ENCODE measurements at regions not wholly inside any gene's neighbourhood (a gene's known extent, or its start where the extent isn't known, plus 50 kb on each side); places are given as distances from the start of the nearest gene placed in this dataset.
A peak's percentile ranks its signal among the peaks of the same experiment; 100 is the strongest.

DNA sequence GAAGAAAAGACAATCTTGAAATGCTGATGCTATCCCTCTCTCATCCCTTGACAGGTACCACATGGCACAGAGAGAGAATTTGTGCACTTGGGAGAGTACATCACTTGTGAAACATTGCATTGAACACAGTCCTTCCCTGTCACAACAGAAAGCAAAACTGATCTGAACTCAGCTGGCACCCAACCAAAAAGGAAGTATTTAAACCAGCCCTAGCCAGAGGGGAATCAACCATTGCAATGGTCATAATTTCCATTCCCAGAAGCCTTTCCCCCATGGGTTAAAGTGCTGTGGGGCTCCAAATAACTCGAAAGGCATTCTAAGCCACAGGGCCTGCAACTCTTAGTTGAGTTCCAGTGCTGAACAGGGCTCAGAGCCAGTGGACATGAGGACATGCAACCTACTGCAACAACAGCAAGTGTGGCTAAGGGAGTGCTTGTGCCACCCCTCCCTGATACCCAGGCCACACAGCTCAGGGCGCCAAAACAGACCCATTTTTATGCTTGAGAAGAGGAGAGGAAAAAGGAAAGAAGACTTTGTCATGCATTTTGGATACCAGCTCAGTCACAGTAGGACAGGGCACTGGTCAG lies 530.8 kb upstream of the BCHE start:
- Histone ChIP-seq H3K27ac (no peak overlapping the region), H3K4me1 (no peaks in the 10 kb centered on the region), H3K4me3 (no peak overlapping the region), H3K9me3 (replicated peaks) (no peaks in the 10 kb centered on the region), H3K36me3 (no peaks in the 10 kb centered on the region), H3K27me3 (no peaks in the 10 kb centered on the region)
- DNase-seq: peak in 1 of 2 experiments; percentile 6

DNA sequence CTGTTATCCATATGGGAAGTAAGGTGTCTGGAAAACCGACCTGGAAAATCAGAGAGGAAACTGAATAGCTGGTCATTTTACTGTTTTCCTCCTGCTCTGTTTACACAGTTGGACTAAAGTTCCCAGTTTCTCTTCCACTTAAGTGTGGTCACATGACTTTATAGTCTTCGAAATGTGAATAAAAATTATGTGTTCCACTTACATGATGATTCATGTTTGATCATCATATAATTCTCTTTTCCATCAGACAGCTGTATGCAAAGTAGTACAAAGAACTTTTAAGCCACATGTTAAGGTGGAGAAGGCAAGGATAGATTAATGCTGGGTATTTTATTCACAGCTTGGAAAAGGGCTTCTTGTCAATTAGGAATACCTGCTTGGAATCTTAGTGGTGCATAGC lies 525.5 kb upstream of the BCHE start:
- Histone ChIP-seq H3K27me3 (no peaks in the 10 kb centered on the region), H3K4me3 (no peak overlapping the region), H3K4me1 (no peaks in the 10 kb centered on the region), H3K36me3 (no peaks in the 10 kb centered on the region), H3K27ac (no peak overlapping the region), H3K9me3 (replicated peaks) (no peaks in the 10 kb centered on the region)
- no peak for DNase-seq

DNA sequence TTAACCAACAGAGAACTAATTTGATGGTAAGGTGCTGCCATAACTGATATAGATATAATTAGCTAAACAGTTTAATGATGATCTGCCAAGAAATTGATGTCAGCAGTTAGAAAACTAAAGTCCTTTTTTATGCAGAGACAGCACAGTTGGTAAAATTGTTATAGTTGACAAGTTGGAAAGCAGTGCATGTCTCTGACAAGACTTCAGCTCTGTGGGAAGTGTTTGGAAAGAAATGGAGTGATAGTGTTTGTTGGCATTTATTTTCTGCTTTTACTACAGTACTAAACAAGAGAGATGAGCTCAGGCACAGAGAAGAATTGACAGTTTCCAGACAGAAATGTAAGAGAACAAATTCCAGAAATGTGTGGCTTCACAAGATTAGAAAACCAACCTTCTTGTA lies 523.5 kb upstream of the BCHE start:
- H3K36me3 ChIP-seq: no peaks in the 10 kb centered on the region

DNA sequence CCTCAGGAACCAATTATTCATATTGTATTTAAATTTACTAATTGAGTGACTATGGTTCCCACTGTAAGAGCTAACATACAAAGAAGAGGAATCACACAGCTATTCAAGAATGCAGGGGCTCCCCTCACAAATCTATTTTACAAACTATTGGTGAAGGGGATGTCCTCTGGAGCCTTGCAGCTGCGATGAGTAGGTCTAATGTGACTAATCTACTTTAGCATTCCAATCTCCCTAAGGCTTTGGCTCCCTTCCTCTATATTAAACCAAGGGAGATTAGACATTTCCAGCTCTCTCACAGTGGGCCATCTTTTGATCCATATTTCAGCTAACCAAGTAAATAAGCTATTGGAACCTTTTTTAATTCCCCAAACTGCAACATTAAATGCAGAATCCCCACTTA lies 514.2 kb upstream of the BCHE start:
- DNase-seq: peak; percentile 44 to 64
- no peak overlapping the region for H3K4me3 ChIP-seq

More for the DNA sequence above, 523.5 kb upstream of the BCHE start:
- H3K4me3 ChIP-seq: no peak overlapping the region
- no peaks in the 10 kb centered on the region for H3K27me3 ChIP-seq
- H3K4me1 ChIP-seq: no peaks in the 10 kb centered on the region
- H3K9me3 ChIP-seq (replicated peaks): no peaks in the 10 kb centered on the region
- no peak for DNase-seq
- H3K27ac ChIP-seq: no peak overlapping the region

DNA sequence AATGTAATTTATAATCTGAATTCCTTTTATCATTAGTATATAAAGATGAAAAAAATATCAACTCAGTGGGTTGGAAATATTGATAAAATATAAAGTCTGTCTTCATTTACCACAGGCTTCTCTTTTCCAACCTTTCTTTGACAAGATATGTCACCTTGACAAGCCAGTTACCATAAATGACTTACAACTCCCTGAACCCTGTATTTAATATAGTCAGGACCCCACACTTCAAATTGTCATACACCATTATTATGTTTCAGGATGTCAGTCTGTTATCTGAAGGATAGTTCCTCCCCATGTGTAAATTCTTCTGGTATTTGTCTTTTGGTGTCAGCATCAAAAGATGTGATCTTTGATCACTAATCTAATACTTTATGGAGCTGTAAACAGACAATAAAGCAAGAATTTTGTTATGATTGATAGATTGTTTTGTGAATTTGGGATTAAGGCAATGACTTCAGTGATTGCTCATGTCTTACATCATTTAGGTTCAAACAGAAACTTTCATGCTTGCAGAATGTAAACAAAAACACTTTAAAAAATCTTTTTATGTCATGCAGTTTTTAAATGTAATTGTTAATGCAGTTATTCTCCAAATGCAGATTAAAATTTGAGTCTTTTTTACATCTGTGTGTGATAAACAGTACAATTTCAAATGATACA lies 503.5 kb upstream of the BCHE start:
- no peaks in the 10 kb centered on the region for H3K9me3 ChIP-seq (replicated peaks)
- DNase-seq: no peak
- H3K4me3 ChIP-seq: no peak overlapping the region
- no peaks in the 10 kb centered on the region for H3K36me3 ChIP-seq
- H3K4me1 ChIP-seq: no peaks in the 10 kb centered on the region
- no peak overlapping the region for H3K27ac ChIP-seq
- H3K27me3 ChIP-seq: no peaks in the 10 kb centered on the region

More for the DNA sequence above, 514.2 kb upstream of the BCHE start:
- Histone ChIP-seq H3K36me3 (no peaks in the 10 kb centered on the region), H3K4me1 (peaks cover 18% of the 10 kb centered on the region), H3K9me3 (replicated peaks) (no peaks in the 10 kb centered on the region; the same call in 1 of the 2 replicates), H3K27ac (peak overlapping the region; percentile 72), H3K27me3 (no peaks in the 10 kb centered on the region)

DNA sequence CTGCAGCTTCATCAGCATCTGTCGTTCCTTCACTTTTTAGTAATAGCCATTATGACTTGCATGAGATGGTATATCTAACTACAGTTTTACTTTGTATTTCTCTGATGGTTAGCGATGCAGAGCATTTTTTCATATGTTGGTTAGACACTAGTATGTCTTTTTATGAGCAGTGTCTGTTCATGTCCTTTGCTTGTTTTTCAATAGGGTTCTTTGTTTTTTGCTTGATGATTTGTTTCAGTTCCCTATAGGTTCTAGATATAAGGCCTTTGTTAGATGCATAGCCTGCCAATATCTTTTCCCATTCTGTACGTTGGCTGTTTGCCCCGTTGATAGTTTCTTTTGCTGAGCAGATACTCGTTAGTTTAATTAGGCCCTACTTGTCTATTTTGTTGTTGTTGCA lies 487.2 kb upstream of the BCHE start:
- H3K9me3 ChIP-seq (replicated peaks): no peaks in the 10 kb centered on the region
- no peak overlapping the region for H3K4me3 ChIP-seq
- DNase-seq: no peak
- no peak overlapping the region for H3K27ac ChIP-seq
- H3K36me3 ChIP-seq: no peaks in the 10 kb centered on the region
- no peaks in the 10 kb centered on the region for H3K4me1 ChIP-seq
- no peaks in the 10 kb centered on the region for H3K27me3 ChIP-seq

DNA sequence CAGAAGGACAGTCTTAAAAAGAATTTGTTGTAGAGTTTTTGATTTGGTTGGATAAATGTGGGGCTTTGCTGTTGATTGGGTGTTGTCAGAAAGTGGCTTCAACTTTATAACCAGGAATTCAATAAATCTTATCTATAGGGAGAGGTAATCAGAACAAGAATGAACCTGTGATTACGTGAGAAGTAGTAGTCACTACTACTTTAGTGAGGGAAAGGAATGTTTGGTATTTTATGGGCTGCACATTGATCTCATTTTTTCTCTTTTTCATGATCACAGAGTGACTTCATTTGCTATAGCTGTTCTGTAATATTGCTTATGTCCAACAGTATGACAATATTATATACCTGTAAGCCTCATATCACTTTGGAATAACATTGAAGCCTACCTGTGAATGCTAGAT lies 485.2 kb upstream of the BCHE start:
- no peak overlapping the region for H3K4me3 ChIP-seq
- H3K4me1 ChIP-seq: no peaks in the 10 kb centered on the region
- no peak overlapping the region for H3K27ac ChIP-seq
- H3K27me3 ChIP-seq: no peaks in the 10 kb centered on the region
- DNase-seq: no peak
- no peaks in the 10 kb centered on the region for H3K36me3 ChIP-seq
- no peaks in the 10 kb centered on the region for H3K9me3 ChIP-seq (replicated peaks)

DNA sequence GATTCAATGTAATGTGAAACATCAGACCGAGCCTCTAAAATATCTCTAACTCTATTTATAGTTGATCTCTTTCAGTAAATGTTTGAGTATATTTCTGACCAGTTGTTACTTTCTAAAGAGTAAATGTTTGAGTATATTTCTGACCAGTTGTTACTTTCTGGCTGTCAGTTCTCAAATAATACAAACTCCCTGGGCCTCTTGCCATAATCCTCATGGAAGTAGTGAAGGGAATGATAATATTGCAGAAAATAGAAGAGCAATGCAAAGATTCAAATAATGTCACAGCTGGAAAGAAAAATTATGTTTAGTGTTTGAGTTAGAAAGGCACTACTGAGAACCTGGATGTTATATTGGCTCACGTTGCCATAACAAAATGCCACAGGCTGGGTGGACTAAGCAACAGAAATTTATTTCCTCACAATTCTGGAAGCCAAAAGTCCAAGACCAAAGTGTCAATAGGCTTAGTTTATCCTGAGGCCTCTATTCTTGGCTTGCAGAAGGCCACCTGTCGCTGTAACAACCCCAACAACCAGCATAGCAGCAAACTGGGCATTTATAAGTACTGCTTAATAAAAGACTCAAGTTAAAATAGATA lies 470.6 kb upstream of the BCHE start:
- DNase-seq: no peak
- Histone ChIP-seq H3K4me1 (no peaks in the 10 kb centered on the region), H3K36me3 (no peaks in the 10 kb centered on the region), H3K4me3 (no peak overlapping the region), H3K27ac (no peak overlapping the region), H3K27me3 (no peaks in the 10 kb centered on the region), H3K9me3 (replicated peaks) (no peaks in the 10 kb centered on the region)

DNA sequence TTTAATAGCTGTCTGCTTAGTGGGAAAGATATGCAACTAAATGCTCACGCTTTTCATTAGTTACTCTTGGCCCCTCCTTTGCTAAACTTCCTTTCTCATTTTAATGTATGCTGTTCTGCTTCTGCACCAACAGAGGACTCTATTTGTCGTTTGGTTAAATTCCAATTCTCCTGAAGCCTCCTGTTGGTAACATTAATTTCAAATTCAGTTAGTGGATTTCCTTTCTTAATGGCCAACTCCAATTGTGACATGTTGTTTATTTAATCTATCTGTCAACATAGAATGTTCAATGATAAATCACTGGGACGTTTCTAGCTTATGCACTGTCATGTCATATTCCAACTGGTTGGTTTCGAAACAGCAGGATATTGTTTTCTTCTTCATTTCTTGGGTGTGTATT lies 467.4 kb upstream of the BCHE start:
- H3K27me3 ChIP-seq: no peaks in the 10 kb centered on the region
- no peak for DNase-seq
- no peak overlapping the region for H3K4me3 ChIP-seq
- no peaks in the 10 kb centered on the region for H3K4me1 ChIP-seq
- no peaks in the 10 kb centered on the region for H3K36me3 ChIP-seq
- no peak overlapping the region for H3K27ac ChIP-seq
- no peaks in the 10 kb centered on the region for H3K9me3 ChIP-seq (replicated peaks)

DNA sequence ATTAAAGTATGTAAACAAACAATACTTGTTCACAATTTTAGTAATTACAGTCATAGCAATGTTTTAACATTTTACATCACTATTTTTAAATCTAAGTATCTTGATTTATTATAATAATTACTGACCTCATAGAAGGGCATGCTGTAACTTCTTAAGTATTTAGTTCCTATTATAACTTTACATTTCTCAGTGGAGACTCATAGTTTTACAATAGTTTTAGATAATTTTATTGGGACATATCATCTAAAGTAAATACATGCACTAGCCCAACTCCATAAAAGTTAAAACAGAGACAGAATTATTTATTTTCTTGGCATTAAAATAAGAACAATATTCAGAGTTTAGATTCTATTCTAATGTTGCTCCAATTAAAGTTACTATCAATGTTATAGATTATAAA lies 466.5 kb upstream of the BCHE start:
- DNase-seq: no peak
- H3K27ac ChIP-seq: no peak overlapping the region

DNA sequence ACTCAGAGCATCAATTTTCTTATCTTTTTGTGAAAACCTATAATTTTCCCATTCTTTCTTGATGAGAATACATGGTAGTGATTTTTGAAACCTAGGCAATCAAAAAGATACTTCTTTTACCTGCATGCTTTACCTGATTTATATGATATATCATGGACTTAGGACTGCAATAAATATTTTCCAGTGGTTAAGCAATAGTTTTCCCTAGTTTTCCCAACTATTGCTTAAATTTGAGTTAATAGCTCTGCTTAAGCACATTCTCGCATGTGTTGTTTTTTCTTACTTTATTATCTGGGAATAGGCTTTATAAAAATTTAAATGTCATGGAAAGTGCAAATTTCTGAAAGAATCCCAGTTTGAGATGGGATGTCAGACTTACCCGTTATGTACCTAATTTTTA lies 465.1 kb upstream of the BCHE start:
- H3K4me1 ChIP-seq: no peaks in the 10 kb centered on the region
- no peak overlapping the region for H3K27ac ChIP-seq
- no peaks in the 10 kb centered on the region for H3K27me3 ChIP-seq
- H3K36me3 ChIP-seq: no peaks in the 10 kb centered on the region
- H3K4me3 ChIP-seq: no peak overlapping the region
- DNase-seq: no peak
- H3K9me3 ChIP-seq (replicated peaks): no peaks in the 10 kb centered on the region

More for the DNA sequence above, 466.5 kb upstream of the BCHE start:
- Histone ChIP-seq H3K9me3 (replicated peaks) (no peaks in the 10 kb centered on the region), H3K4me3 (no peak overlapping the region), H3K4me1 (no peaks in the 10 kb centered on the region), H3K36me3 (no peaks in the 10 kb centered on the region), H3K27me3 (no peaks in the 10 kb centered on the region)

DNA sequence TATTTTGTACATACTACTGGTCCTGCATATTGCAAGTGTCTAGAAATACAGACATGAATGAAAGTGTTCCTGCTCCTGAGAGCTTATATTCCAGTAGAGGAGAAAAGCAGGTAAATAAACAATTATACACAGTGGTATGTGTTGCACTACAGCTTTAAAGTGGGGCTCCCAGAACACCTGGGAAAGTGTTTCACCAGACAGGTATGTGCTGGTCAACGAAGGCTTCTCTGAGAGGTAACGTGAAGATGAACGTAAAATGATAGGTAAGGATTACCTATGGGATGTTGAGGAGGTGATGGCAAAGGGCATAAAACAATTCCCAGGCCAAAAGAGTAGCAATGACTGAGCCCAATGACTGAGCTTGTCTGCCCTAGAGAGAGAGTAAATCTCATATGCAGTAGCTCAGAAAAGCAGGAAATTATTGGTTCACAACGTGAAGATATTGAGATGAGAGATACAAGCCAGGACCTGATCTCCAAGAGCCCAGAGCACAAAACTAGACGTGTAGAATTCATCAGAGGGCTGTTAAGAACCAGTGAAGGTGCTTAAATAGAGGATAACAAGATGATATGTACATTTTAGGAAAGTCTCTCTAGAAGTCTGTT lies 459.1 kb upstream of the BCHE start:
- H3K27ac ChIP-seq: no peak overlapping the region
- no peak for DNase-seq
- H3K9me3 ChIP-seq (replicated peaks): no peaks in the 10 kb centered on the region
- H3K27me3 ChIP-seq: no peaks in the 10 kb centered on the region
- no peaks in the 10 kb centered on the region for H3K4me1 ChIP-seq
- no peaks in the 10 kb centered on the region for H3K36me3 ChIP-seq
- H3K4me3 ChIP-seq: no peak overlapping the region

DNA sequence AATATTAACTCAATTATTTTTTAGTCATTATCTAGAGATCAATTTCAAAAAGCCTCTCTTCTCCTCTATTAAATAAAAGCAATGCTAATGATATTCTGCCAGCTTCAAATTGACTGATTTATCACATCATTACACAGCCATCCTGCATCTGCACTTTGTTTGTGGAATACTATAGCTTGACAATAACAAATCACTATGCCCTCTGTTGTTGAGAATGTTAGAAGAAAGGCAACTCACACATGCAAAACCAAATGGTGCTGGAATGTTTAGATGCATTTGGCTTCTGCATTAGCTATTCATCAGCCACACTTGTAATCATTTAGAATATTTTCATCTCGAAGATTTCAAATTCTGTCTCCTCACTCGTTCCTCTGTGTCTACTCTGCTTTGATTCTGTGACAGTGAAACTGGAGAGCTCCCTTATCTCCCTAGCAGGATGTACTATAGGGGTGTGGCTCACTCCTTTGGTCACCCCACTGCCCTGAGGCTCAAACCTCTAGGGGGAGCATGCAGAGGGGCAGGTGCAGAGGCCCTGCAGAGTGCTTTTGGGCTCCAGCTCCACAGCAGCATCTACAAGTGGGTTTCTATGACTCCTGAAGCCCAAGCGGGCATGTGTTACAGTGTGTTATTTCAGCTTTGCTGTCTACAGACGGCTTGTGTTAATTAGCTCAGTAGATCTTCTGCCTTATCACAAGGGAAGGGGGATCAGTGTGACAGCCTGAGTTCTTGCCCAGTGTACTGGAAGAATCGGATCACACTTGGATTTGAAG lies 454.1 kb upstream of the BCHE start:
- no peaks in the 10 kb centered on the region for H3K36me3 ChIP-seq
- H3K9me3 ChIP-seq (replicated peaks): no peaks in the 10 kb centered on the region
- peak; percentile 9 to 40 for DNase-seq
- no peaks in the 10 kb centered on the region for H3K4me1 ChIP-seq
- no peaks in the 10 kb centered on the region for H3K27me3 ChIP-seq
- H3K4me3 ChIP-seq: no peak overlapping the region
- H3K27ac ChIP-seq: no peak overlapping the region

DNA sequence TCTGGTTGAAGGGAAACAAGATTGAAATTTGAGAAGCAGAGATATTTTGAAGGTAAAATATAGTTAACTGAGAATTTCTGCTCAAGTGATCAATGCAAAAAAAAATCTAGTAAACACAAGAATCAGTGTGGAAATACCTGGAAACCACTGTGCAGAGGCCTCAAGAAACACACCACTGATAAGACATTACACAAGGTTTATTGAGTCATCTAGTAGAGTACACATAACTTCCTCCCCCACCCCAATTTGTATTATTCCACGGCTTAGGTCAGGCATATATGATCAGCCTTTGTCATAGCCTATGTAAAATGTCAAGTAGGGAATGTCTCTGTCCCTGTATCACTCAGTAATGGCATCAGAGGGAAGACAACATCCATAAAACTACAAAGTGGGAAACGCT lies 447.8 kb upstream of the BCHE start:
- Histone ChIP-seq H3K4me3 (no peak overlapping the region), H3K27ac (no peak overlapping the region), H3K9me3 (replicated peaks) (no peaks in the 10 kb centered on the region), H3K36me3 (no peaks in the 10 kb centered on the region), H3K27me3 (no peaks in the 10 kb centered on the region), H3K4me1 (no peaks in the 10 kb centered on the region)
- no peak for DNase-seq

DNA sequence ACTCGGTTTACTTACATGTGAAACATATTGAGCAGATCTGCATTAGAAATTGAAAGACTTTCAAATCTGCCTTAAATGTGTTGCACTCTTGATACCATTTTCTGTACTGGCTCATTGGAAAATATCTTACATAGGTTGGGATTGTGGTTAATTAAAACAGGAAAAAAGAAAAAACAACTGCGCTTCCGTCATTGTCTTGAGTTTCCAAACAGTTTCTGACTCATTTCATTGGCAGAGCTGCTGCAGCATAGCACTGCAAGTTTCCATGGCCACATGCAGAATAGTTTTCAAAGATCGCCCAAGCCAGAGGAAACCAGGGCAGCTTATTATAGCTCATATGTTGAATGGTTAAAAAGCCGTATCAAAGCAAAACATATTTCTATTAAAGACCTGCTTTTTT lies 446.6 kb upstream of the BCHE start:
- DNase-seq: peak in 1 of 2 experiments; percentile 5
- Histone ChIP-seq H3K4me3 (no peak overlapping the region), H3K27me3 (no peaks in the 10 kb centered on the region), H3K9me3 (replicated peaks) (no peaks in the 10 kb centered on the region), H3K36me3 (no peaks in the 10 kb centered on the region), H3K4me1 (no peaks in the 10 kb centered on the region), H3K27ac (no peak overlapping the region)

Measured in SJCRH30 (cell line).